ENCODE measurements at regions not wholly inside any gene's neighbourhood (a gene's known extent, or its start where the extent isn't known, plus 50 kb on each side); places are given as distances from the start of the nearest gene placed in this dataset.

DNA sequence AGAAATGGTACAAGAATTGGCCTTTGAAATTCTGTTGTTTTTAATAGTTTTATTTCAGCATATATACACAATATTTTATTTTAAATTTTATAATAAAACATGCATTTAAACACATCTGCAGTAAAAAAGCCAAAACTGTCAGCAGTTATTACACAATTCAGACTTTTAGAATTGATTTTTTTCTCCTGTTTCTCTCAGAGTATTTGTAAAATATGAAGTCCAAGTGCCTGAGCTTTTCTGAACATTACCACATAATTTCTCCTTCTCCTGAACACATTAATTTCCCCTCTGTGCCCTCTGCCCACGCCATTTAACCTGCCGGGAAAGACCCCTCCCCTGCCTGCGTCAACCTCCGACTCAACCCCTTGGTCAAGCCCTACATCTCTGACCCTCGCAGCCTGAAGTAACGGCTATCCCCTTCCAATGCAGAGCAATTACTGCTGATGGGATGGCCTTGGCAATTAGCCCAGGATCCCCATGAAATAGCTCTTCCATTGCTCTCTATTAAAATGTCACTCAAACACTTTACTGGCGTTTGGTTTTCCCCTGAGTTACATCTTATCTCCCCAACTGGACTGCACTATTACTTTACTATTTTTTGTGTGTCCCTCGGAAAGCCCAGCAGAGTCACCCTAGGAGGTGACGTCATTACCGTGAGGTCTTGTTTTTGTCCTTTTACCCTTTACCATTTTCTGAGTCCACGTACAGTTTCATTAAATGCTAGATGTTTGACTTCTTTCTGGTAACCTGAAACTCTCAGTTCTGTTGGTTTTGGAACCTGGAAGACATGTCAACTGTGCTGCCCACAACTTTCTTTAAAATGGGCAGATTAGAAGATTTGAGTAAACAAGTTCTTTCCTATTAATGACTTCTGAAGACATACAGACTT lies 146.7 kb upstream of the TAB2 start:
- Histone ChIP-seq H3K4me2 (ENCODE audit: insufficient read depth in 1 of 2, low read depth in 2 of 2, low read length in 2 of 2) (no peak overlapping the region), H2BK5ac (ENCODE audit: low read depth, low read length) (no peak overlapping the region), H3K79me1 (ENCODE audit: low read depth, low read length) (no peaks in the 10 kb centered on the region), H4K5ac (ENCODE audit: insufficient read length, low read depth, low read length) (no peak overlapping the region), H3K18ac (ENCODE audit: extremely low read depth, low read length) (no peak overlapping the region), H2BK120ac (replicated peaks; ENCODE audit: low read depth, low read length) (no peak overlapping the region), H3K27me3 (replicated peaks in 1 of 4; ENCODE audit: control insufficient read depth in 3 of 4, extremely low read depth in 1 of 4, insufficient read depth in 3 of 4, low read length in 3 of 4) (no peaks in the 10 kb centered on the region), H3K27ac (ENCODE audit: low read depth, low read length) (no peak overlapping the region), H3K4ac (replicated peaks; ENCODE audit: insufficient read length, low read depth, low read length) (no peak overlapping the region), H4K20me1 (replicated peaks in 1 of 2; ENCODE audit: control insufficient read depth in 1 of 2, insufficient read depth in 2 of 2, low read length in 2 of 2) (no peaks in the 10 kb centered on the region), H3K56ac (replicated peaks; ENCODE audit: insufficient read length, low read depth, low read length) (no peak overlapping the region), H2BK20ac (ENCODE audit: low read length) (no peak overlapping the region), H2AFZ (ENCODE audit: low read length) (no peak overlapping the region), H3K23me2 (ENCODE audit: low read depth, low read length) (no peaks in the 10 kb centered on the region), H3K9me3 (ENCODE audit: insufficient read depth in 2 of 2, low read depth in 1 of 2, low read length in 1 of 2) (no peaks in the 10 kb centered on the region), H2BK15ac (ENCODE audit: low read length) (no peak overlapping the region), H2BK12ac (ENCODE audit: low read depth, low read length) (no peak overlapping the region), H3K4me3 (ENCODE audit: extremely low read depth in 1 of 4, insufficient read depth in 2 of 4, low read depth in 3 of 4, low read length in 4 of 4) (no peak overlapping the region), H3K4me1 (replicated peaks in 1 of 4; ENCODE audit: control insufficient read depth in 3 of 4, insufficient read depth in 4 of 4, low read length in 3 of 4) (no peaks in the 10 kb centered on the region), H3K9ac (replicated peaks in 1 of 4; ENCODE audit: extremely low read depth in 1 of 4, low read depth in 3 of 4, low read length in 3 of 4) (no peak overlapping the region), H3K23ac (ENCODE audit: insufficient read length) (no peak overlapping the region), H4K8ac (ENCODE audit: extremely low read depth, insufficient read depth, low read length) (no peak overlapping the region), H3K14ac (ENCODE audit: insufficient read length) (no peak overlapping the region), H2AK5ac (ENCODE audit: low read depth, low read length) (no peak overlapping the region), H3K79me2 (ENCODE audit: control insufficient read depth in 1 of 2, insufficient read depth in 2 of 2, low read length in 2 of 2) (no peaks in the 10 kb centered on the region), H4K91ac (replicated peaks; ENCODE audit: insufficient read length, low read length) (no peak overlapping the region), H3K36me3 (ENCODE audit: control insufficient read depth in 2 of 4, insufficient read depth in 4 of 4, low read length in 3 of 4) (no peaks in the 10 kb centered on the region)
- WGBS, 2 experiments (ENCODE audit: extremely low coverage in 1 of 2, insufficient coverage in 1 of 2, insufficient read length in 1 of 2, insufficient replicate concordance in 2 of 2, low coverage in 1 of 2, low lambda C conversion rate in 2 of 2, missing lambda C conversion rate in 1 of 2): 93% methylated on average over 11 of the region's 11 CpGs; no CpG with 5 or more reads in 1 of the 2 experiments
- ChIA-PET CTCF (ENCODE audit: partially characterized antibody) (interaction anchor here (0.9 to 1.2 kb wide), 2 partner anchors 96 to 261 kb away, joined by 3 to 4 read pairs; no protein-coding TSS in a partner anchor), POLR2A (ENCODE audit: partially characterized antibody) (interaction anchor here (0.6 kb wide), 1 partner anchor 547 kb away, joined by 3 read pairs; no protein-coding TSS in a partner anchor)
- DNase-seq (ENCODE audit: low read depth in 1 of 2, low spot score in 2 of 2) (no peak), FAIRE-seq (no peak)
- TF ChIP-seq SP2 (IDR thresholded peaks at IDR 0.05; ENCODE audit: low read length) (no peak), MAFK (IDR thresholded peaks at IDR 0.05; ENCODE audit: low read depth, low read length) (no peak), YY1 (IDR thresholded peaks at IDR 0.05; ENCODE audit: low read depth, low read length) (no peak), CHD2 (IDR thresholded peaks at IDR 0.05; ENCODE audit: low read length) (no peak), RAD21 (IDR thresholded peaks at IDR 0.05 in 1 of 2, conservative IDR thresholded peaks at IDR 0.05 in 1 of 2; ENCODE audit: low read depth in 2 of 2, low read length in 2 of 2) (no peak), EP300 (IDR thresholded peaks at IDR 0.05; ENCODE audit: borderline replicate concordance in 1 of 2, low read depth in 2 of 2, low read length in 2 of 2) (no peak), TEAD4 (IDR thresholded peaks at IDR 0.05; ENCODE audit: low read depth, low read length) (no peak), SIX5 (IDR thresholded peaks at IDR 0.05; ENCODE audit: low read depth, low read length) (no peak), SP4 (IDR thresholded peaks at IDR 0.05; ENCODE audit: low read length) (no peak), RXRA (IDR thresholded peaks at IDR 0.05; ENCODE audit: insufficient read depth, low read depth, low read length) (no peak), SP1 (IDR thresholded peaks at IDR 0.05; ENCODE audit: low read depth, low read length) (no peak)
- TF ChIP-seq, protein P1, sequence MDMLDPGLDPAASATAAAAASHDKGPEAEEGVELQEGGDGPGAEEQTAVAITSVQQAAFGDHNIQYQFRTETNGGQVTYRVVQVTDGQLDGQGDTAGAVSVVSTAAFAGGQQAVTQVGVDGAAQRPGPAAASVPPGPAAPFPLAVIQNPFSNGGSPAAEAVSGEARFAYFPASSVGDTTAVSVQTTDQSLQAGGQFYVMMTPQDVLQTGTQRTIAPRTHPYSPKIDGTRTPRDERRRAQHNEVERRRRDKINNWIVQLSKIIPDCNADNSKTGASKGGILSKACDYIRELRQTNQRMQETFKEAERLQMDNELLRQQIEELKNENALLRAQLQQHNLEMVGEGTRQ (IDR thresholded peaks at IDR 0.05; ENCODE audit: low read length): no peak

All from H1 (cell line).